CD4-positive, CD25-positive, alpha-beta regulatory T cell (primary cell): ENCODE measurements at regions not wholly inside any gene's neighbourhood (a gene's known extent, or its start where the extent isn't known, plus 50 kb on each side); places are given as distances from the start of the nearest gene placed in this dataset.

Experiments used
- ATAC-seq, 2 donors: fragments of 150-1000 bp; cut with Tn5 transposase; one replicate each; pipeline ENCODE4 v1.10.0; 2021; ENCODE audit warnings: low read depth in 2 of 2, moderate number of reproducible peaks in 2 of 2, moderate library complexity in 1 of 2
- DNase-seq, 3 donors: peaks; one replicate each; pipeline versions ENCODE4 v3.0.0 to v3.0.0-alpha.2; 2012 to 2022; ENCODE audit warnings: mixed read lengths in 1 of 3
- H3K27ac ChIP-seq: one replicate; pipeline ENCODE4 v1.7.0; 2013; ENCODE audit warnings: mild to moderate bottlenecking, low read length; ENCODE audit not compliant: insufficient read depth, poor library complexity, severe bottlenecking
- H3K27me3 ChIP-seq: one replicate; pipeline ENCODE4 v1.7.0; 2013; ENCODE audit warnings: low read length; ENCODE audit not compliant: control insufficient read depth, insufficient read depth
- H3K36me3 ChIP-seq: one replicate; pipeline ENCODE4 v1.7.0; 2013; ENCODE audit warnings: mild to moderate bottlenecking, low read length, moderate library complexity; ENCODE audit not compliant: control insufficient read depth, insufficient read depth
- H3K4me1 ChIP-seq: 2 replicates; pipeline ENCODE4 v1.7.0; 2013; ENCODE audit warnings: mild to moderate bottlenecking, low read length; ENCODE audit not compliant: insufficient read depth, control insufficient read depth, poor library complexity, severe bottlenecking
- H3K4me3 ChIP-seq: one replicate; pipeline ENCODE4 v1.7.0; 2013; ENCODE audit warnings: low read depth, mild to moderate bottlenecking, low read length, moderate library complexity
- H3K9me3 ChIP-seq, 2 experiments: 1 replicate in 1 of 2; 2 replicates in 1 of 2; pipeline ENCODE4 v1.7.0; 2013; ENCODE audit warnings: low read length in 2 of 2, mild to moderate bottlenecking in 1 of 2, moderate library complexity in 1 of 2; ENCODE audit not compliant: control insufficient read depth in 2 of 2
- H3K27ac Mint-ChIP-seq, 3 donors: one replicate each; pipeline ENCODE4 v1.8.0; 2020 to 2022; ENCODE audit warnings: mild to moderate bottlenecking in 3 of 3, mixed read lengths in 3 of 3, moderate library complexity in 2 of 3
- H3K27me3 Mint-ChIP-seq: one replicate; pipeline ENCODE4 v1.8.0; 2022; ENCODE audit warnings: mild to moderate bottlenecking, mixed read lengths
- H3K36me3 Mint-ChIP-seq: one replicate; pipeline ENCODE4 v1.8.0; 2020; ENCODE audit warnings: mixed read lengths
- H3K4me1 Mint-ChIP-seq, 4 donors: one replicate each; pipeline ENCODE4 v1.8.0; 2020 to 2022; ENCODE audit warnings: mixed read lengths in 4 of 4, mild to moderate bottlenecking in 1 of 4
- H3K4me3 Mint-ChIP-seq, 4 donors: one replicate each; pipeline ENCODE4 v1.8.0; 2020 to 2022; ENCODE audit warnings: mild to moderate bottlenecking in 4 of 4, mixed read lengths in 4 of 4, moderate library complexity in 3 of 4
- H3K9me3 Mint-ChIP-seq, 7 donors: one replicate each; pipeline ENCODE4 v1.8.0; 2020 to 2022; ENCODE audit warnings: mixed read lengths in 7 of 7, mild to moderate bottlenecking in 3 of 7, moderate library complexity in 2 of 7

- H3K27me3 Mint-ChIP-seq = no peaks in the 10 kb centered on the region
- H3K27me3 ChIP-seq = no peaks in the 10 kb centered on the region
- H3K9me3 ChIP-seq = no peaks in the 10 kb centered on the region
- peak overlapping the region; percentile 81 for H3K4me3 ChIP-seq
- ATAC-seq (no peak), DNase-seq (no peak)
- H3K4me3 Mint-ChIP-seq = peak overlapping the region; percentile 75 to 93 (median 79)
- peaks cover 0 to 1% (median 0%) of the 10 kb centered on the region in 7 donors for H3K9me3 Mint-ChIP-seq
- peaks cover 34 to 48% (median 43%) of the 10 kb centered on the region in 4 donors for H3K4me1 Mint-ChIP-seq
- no peaks in the 10 kb centered on the region for H3K36me3 ChIP-seq
- H3K4me1 ChIP-seq = peaks cover 45% of the 10 kb centered on the region
- H3K27ac ChIP-seq = peak overlapping the region; percentile 47
- peak overlapping the region; percentile 17 to 90 (median 86) for H3K27ac Mint-ChIP-seq
- no peaks in the 10 kb centered on the region for H3K36me3 Mint-ChIP-seq
These were observed 313.1 kb downstream of the MAF start for GRCh38 chr16:79287424-79287917.

DNA sequence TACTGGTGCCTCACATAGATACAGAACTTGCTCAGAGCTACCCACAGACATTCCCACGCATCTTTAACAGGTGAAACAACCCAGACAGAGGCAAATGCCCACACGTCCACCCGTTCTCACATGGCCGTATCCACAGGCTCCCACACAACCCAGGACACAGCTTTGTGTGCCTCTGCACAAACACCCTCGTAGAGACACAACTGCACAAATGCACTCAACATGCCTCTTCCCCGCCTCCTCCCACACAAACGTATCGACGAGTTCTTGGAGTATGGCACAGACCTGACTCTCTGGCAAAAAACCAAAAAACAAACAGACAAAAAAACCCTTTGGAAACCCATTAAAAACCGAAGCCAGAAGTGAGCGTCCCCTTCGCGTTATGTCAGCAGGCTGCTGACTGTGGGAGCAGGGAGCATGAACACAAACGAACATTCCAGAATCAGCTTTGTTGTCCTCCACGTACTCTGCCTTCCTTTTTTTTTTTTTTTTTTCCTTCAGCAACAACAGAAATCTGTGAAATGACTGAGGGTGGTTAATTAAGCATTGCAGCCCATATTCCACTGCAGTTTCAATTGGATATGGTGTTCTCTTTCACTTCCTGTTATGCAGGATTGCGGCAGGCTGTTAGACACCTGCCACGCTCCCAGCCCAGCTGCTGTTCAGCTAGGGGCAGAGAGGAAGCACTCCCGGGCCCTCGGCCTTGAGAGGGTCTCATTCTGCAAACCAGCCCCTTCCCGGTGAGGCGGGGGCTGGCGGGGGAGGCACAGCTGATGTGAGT, 313.7 kb downstream of the MAF start:
- Mint-ChIP-seq H3K4me3 (peak overlapping the region; percentile 75 to 93 (median 79)), H3K4me1 (peaks cover 38 to 55% (median 47%) of the 10 kb centered on the region in 4 donors), H3K27me3 (no peaks in the 10 kb centered on the region), H3K9me3 (no peaks in the 10 kb centered on the region), H3K36me3 (no peaks in the 10 kb centered on the region), H3K27ac (peak overlapping the region; percentile 86 to 90 (median 88))
- Histone ChIP-seq H3K36me3 (no peaks in the 10 kb centered on the region), H3K4me1 (peaks cover 50% of the 10 kb centered on the region), H3K27me3 (no peaks in the 10 kb centered on the region), H3K4me3 (peak overlapping the region; percentile 81), H3K9me3 (no peaks in the 10 kb centered on the region), H3K27ac (peak overlapping the region; percentile 47)
- peak in 1 of 3 donors; percentile 64 for DNase-seq
- ATAC-seq = peak; percentile 53 to 63

GRCh38 chr16:79284766-79285165, 315.8 kb downstream of the MAF start:
- H3K9me3 Mint-ChIP-seq = no peaks in the 10 kb centered on the region
- Histone ChIP-seq H3K4me1 (peaks cover 60% of the 10 kb centered on the region), H3K4me3 (no peak overlapping the region), H3K9me3 (no peaks in the 10 kb centered on the region), H3K36me3 (no peaks in the 10 kb centered on the region), H3K27me3 (no peaks in the 10 kb centered on the region), H3K27ac (no peak overlapping the region)
- no peak for ATAC-seq
- H3K4me3 Mint-ChIP-seq = no peak overlapping the region
- peaks cover 42 to 73% (median 62%) of the 10 kb centered on the region in 4 donors for H3K4me1 Mint-ChIP-seq
- no peak for DNase-seq
- no peaks in the 10 kb centered on the region for H3K36me3 Mint-ChIP-seq
- peak overlapping the region in 1 of 3 donors; percentile 90 for H3K27ac Mint-ChIP-seq
- no peaks in the 10 kb centered on the region for H3K27me3 Mint-ChIP-seq

DNA sequence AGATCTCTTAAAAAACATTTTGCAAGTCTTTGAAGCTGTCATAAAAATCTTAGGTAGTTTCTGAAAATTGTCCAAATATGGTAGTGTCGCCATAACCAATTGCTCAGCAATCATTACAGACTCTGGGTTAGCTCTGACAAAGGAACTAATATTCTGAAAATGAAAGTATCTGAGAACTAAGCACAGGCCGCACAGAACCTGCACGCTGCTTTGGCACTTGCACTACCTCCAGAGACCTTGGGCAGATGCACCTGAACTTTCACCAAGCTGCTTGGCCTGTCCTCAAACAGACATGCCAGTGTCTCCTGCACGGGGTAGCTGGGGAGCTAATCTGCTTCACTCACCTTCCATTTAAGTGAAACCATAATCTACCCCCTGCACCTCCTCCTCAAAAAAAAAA, 317.0 kb downstream of the MAF start:
- no peaks in the 10 kb centered on the region for H3K9me3 Mint-ChIP-seq
- H3K4me1 Mint-ChIP-seq = peaks cover 50 to 85% (median 70%) of the 10 kb centered on the region in 4 donors
- H3K4me3 ChIP-seq = peak overlapping the region; percentile 54
- peak overlapping the region; percentile 79 to 93 (median 90) for H3K27ac Mint-ChIP-seq
- H3K27me3 ChIP-seq = no peaks in the 10 kb centered on the region
- DNase-seq (peak; percentile 16 to 86 (median 63)), ATAC-seq (peak; percentile 82 to 85)
- H3K27me3 Mint-ChIP-seq = no peaks in the 10 kb centered on the region
- H3K4me3 Mint-ChIP-seq = peak overlapping the region; percentile 69 to 79 (median 72)
- no peaks in the 10 kb centered on the region for H3K36me3 ChIP-seq
- peaks cover 72% of the 10 kb centered on the region for H3K4me1 ChIP-seq
- H3K27ac ChIP-seq = peak overlapping the region; percentile 74
- H3K36me3 Mint-ChIP-seq = no peaks in the 10 kb centered on the region
- no peaks in the 10 kb centered on the region for H3K9me3 ChIP-seq

DNA sequence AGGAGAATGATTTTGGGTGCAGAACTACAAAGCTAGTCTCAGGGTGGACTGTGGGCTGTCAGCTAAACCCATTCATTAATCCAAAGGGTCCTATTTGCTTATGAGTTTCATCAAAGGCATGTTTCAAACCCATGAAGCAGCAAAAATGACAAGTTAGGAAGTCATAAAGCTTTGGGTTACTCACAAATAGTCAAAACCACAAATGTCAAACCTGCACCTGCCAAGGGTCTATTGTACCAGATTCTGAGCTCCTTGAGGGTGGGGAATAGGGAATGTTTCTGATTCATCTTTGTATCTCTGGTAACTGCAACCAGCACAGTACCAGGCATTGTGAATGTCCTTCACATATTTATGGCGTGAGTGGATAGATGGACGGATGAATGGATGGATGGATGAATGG, 317.7 kb downstream of the MAF start:
- Mint-ChIP-seq H3K27me3 (no peaks in the 10 kb centered on the region), H3K4me3 (peak overlapping the region; percentile 66 to 79 (median 72)), H3K27ac (peak overlapping the region; percentile 72 to 93 (median 90)), H3K36me3 (no peaks in the 10 kb centered on the region), H3K9me3 (no peaks in the 10 kb centered on the region), H3K4me1 (peaks cover 52 to 86% (median 70%) of the 10 kb centered on the region in 4 donors)
- Histone ChIP-seq H3K36me3 (no peaks in the 10 kb centered on the region), H3K9me3 (no peaks in the 10 kb centered on the region), H3K27ac (peak overlapping the region; percentile 74), H3K4me1 (peaks cover 75% of the 10 kb centered on the region), H3K4me3 (peak overlapping the region; percentile 54), H3K27me3 (no peaks in the 10 kb centered on the region)
- DNase-seq = peak in 1 of 3 donors; percentile 42
- no peak for ATAC-seq

- DNase-seq = peak; percentile 16 to 94 (median 67)
- peaks cover 2% of the 10 kb centered on the region for H3K27me3 Mint-ChIP-seq
- Histone ChIP-seq H3K36me3 (no peaks in the 10 kb centered on the region), H3K27me3 (no peaks in the 10 kb centered on the region), H3K4me3 (peak overlapping the region; percentile 75), H3K27ac (peak overlapping the region; percentile 65), H3K9me3 (no peaks in the 10 kb centered on the region), H3K4me1 (peaks cover 51% of the 10 kb centered on the region)
- peaks cover 35 to 78% (median 51%) of the 10 kb centered on the region in 4 donors for H3K4me1 Mint-ChIP-seq
- H3K9me3 Mint-ChIP-seq = no peaks in the 10 kb centered on the region
- ATAC-seq = peak; percentile 81 to 82
- peak overlapping the region; percentile 70 to 83 (median 73) for H3K4me3 Mint-ChIP-seq
- H3K27ac Mint-ChIP-seq = peak overlapping the region; percentile 92 to 100 (median 94)
- no peaks in the 10 kb centered on the region for H3K36me3 Mint-ChIP-seq
These were observed 322.0 kb downstream of the MAF start for GRCh38 chr16:79278506-79278905.

DNA sequence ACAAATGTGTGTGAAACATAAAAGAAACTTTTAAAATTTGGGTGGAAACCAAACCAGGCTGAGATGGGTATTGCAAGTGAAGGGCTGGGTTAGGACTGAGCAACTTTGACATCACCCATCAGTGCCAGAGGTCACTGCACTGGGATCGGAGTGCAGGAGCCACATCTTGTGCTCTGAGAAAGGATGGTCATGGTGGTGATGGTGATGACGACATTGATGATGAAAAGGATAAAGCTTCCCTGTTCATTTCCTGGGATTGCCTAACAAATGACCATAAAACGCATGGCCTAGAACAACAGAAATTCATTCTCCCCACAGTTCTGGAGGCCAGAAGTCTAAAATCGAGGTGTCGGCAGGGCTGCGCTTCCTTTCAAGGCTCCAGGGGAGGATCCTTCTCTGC, 324.0 kb downstream of the MAF start:
- no peak overlapping the region for H3K4me3 ChIP-seq
- Mint-ChIP-seq H3K36me3 (no peaks in the 10 kb centered on the region), H3K9me3 (no peaks in the 10 kb centered on the region), H3K4me1 (peaks cover 31 to 78% (median 51%) of the 10 kb centered on the region in 4 donors), H3K27me3 (peaks cover 5% of the 10 kb centered on the region), H3K27ac (peak overlapping the region in 1 of 3 donors; percentile 36), H3K4me3 (peak overlapping the region in 1 of 4 donors; percentile 13)
- no peaks in the 10 kb centered on the region for H3K27me3 ChIP-seq
- H3K27ac ChIP-seq = no peak overlapping the region
- ATAC-seq (no peak), DNase-seq (no peak)
- no peaks in the 10 kb centered on the region for H3K36me3 ChIP-seq
- peaks cover 53% of the 10 kb centered on the region for H3K4me1 ChIP-seq
- no peaks in the 10 kb centered on the region for H3K9me3 ChIP-seq
